Fibroblast of pulmonary artery (primary cell): ENCODE measurements at regions not wholly inside any gene's neighbourhood (a gene's known extent, or its start where the extent isn't known, plus 50 kb on each side); places are given as distances from the start of the nearest gene placed in this dataset.

Experiments
- DNase-seq: peaks from one replicate; pipeline ENCODE4 v3.0.0-alpha.2; 2010; ENCODE audit warnings: low read depth
- H3K4me3 ChIP-seq: replicated peaks from 2 replicates; pipeline ENCODE4 v1.5.1; 2011; ENCODE audit warnings: low read depth, mild to moderate bottlenecking, control low read depth, low read length, moderate library complexity
- TF ChIP-seq, protein P1 (sequence below): IDR thresholded peaks from 2 replicates; pipeline ENCODE4 v1.5.1; 2011; ENCODE audit warnings: mild to moderate bottlenecking, control low read depth, low read length, inconsistent platforms; ENCODE audit errors: missing control alignments

DNA sequence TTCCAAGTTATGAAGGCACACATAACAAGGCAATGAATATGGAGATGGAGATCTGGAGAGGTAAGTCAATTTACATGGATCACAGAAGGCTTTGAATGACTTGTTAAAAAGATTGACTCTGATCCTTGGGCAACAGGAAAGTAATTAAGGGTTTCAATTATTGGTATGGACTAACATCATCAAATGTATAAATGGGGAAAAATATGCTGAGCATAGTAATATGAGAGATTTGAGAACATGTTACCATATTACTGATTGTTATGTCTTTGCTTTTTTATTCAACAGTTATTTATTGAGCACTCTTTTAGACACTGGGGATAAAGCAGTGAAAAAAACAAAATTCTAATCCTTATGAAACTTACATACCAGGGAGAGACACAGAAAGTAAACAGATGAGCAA lies 238.5 kb upstream of the ROBO1 start:
- TF ChIP-seq, protein P1, sequence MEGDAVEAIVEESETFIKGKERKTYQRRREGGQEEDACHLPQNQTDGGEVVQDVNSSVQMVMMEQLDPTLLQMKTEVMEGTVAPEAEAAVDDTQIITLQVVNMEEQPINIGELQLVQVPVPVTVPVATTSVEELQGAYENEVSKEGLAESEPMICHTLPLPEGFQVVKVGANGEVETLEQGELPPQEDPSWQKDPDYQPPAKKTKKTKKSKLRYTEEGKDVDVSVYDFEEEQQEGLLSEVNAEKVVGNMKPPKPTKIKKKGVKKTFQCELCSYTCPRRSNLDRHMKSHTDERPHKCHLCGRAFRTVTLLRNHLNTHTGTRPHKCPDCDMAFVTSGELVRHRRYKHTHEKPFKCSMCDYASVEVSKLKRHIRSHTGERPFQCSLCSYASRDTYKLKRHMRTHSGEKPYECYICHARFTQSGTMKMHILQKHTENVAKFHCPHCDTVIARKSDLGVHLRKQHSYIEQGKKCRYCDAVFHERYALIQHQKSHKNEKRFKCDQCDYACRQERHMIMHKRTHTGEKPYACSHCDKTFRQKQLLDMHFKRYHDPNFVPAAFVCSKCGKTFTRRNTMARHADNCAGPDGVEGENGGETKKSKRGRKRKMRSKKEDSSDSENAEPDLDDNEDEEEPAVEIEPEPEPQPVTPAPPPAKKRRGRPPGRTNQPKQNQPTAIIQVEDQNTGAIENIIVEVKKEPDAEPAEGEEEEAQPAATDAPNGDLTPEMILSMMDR: no peak
- H3K4me3 ChIP-seq: no peak overlapping the region
- DNase-seq: no peak

DNA sequence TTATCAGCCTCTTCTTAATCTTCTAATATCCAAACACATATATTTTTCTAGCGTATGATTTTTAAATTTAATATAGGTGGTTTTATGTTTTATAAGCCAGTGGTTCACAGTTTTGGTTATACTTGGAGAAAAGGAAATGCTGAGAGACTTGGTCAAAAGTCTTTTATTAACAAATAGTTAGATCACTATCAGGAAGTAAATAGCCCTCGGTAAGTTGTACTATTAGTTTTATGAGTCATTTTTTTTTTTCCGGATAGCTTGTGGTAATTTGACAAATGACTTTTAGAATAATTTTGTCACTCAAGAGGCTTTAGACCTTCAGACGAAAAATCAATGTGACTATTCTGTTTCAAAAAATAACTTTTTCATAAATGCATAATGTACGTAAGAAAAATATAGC lies 232.2 kb upstream of the ROBO1 start:
- no peak overlapping the region for H3K4me3 ChIP-seq
- DNase-seq: no peak
- TF ChIP-seq, protein P1: no peak

DNA sequence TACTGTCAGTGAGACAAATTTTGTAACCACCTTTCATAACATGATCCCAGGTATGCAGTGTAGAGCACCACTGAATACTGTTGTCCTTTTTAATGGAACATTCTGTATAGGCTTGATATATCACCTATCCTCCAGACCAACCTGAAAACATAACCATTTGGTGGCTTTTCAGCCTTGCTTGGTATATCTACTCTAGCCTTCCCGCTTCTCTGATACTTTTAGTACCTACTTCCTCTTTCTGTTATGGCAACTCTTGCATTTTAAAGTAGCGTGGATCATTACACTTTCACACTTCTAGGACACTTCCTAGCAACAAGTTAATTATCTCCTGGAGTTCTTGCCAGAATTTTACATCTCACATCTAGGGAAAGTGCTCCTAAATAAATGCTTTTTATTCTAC lies 226.6 kb upstream of the ROBO1 start:
- no peak overlapping the region for H3K4me3 ChIP-seq
- no peak for DNase-seq
- TF ChIP-seq, protein P1: no peak

DNA sequence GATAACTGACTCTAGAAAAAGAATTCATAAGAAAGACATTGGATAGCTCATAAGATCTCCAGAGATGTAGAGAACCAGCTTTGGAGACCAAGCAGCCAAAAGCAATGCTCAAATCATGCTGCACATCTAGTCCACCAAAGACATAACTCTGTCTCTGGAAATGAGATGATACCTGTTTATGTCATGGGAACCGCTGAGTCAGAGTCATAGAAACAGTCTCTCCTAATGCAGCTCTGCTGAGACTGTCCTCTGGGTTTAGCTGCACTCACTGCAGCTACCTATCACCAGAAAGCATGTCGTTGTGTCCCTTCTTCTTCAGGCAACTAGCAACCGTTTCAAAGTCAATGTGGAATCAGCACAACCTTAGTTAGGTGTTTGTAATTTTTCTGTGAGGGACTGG lies 218.5 kb upstream of the ROBO1 start:
- DNase-seq: no peak
- H3K4me3 ChIP-seq: no peak overlapping the region
- TF ChIP-seq, protein P1: no peak

DNA sequence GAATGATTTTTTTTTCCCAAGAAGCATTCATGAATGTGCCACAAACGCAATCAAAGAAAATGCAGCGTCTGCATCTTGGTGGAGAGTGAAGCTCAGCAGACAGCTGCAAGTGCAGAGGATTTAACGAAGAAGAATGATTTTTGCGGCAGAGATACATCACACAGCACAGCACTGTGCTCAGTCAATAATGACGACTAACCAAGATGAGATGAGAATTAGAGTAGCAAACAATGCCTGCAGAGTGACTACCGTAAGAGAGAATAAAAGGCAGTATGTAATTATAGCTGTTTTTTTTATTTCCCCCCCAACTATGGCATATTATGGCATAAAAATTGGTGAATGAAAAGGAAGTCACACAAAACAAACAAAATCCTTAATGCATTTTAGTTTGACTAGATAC lies 218.0 kb upstream of the ROBO1 start:
- TF ChIP-seq, protein P1: no peak
- no peak overlapping the region for H3K4me3 ChIP-seq
- DNase-seq: no peak

DNA sequence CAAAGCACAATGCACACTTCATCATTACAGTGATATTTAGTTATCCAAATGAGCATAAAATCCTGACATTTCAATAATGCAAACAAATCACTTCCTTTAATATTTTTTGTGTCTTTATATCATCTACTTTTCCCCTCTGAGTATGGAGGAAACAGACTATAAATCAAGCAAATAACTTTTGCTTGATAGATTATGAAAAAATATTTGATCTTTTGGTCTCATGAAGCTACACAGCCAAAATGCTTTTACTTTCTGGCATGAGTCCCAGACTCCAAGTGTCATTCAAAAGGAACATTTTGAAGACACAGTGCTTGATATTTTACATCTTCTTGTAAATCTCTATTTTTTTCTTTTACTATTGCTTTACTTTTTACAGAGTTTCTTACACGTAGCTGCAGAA lies 215.3 kb upstream of the ROBO1 start:
- no peak overlapping the region for H3K4me3 ChIP-seq
- DNase-seq: no peak
- TF ChIP-seq, protein P1: no peak

DNA sequence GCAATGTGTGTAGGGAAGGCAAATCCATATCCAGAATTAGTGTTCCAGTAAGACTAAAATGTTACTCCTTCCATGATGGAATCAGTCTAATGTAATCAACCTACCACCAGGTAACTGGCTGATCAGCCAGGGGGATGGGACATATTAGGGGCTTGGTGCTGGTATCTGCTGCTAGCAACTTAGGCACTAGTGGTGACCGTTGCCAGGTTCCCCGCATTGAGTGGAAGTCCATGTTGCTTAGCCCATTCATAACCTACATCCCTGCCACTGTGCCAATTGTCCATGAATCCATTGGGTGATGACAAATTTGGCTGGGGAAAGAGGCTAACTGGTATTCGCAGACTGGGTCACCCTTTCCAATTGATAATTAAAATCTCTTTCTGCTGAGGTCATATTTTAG lies 212.2 kb upstream of the ROBO1 start:
- TF ChIP-seq, protein P1: no peak
- DNase-seq: no peak
- no peak overlapping the region for H3K4me3 ChIP-seq
